Body of pancreas (tissue), 4 donors: ENCODE measurements at regions not wholly inside any gene's neighbourhood (a gene's known extent, or its start where the extent isn't known, plus 50 kb on each side); places are given as distances from the start of the nearest gene placed in this dataset.

Experiments used
- CTCF ChIP-seq, 7 experiments: fragments of 450-650 bp in 4 of 7; fragments of 200-600 bp in 3 of 7; sonication (generic) in 3 of 7; IDR thresholded peaks; one replicate each; pipeline ENCODE4 v1.5.1; 2016 to 2019; ENCODE audit warnings: antibody characterized with exemption in 7 of 7
- POLR2A ChIP-seq, 3 donors: fragments of 450-650 bp; IDR thresholded peaks; one replicate each; pipeline ENCODE4 v1.6.1; 2016; ENCODE audit warnings: antibody characterized with exemption in 3 of 3, mild to moderate bottlenecking in 2 of 3

- TF ChIP-seq CTCF (IDR thresholded peaks at IDR 0.05), result no peak
- no peak for TF ChIP-seq POLR2A (IDR thresholded peaks at IDR 0.05)
Measured at GRCh38 chr6:130655586-130655985, 171.6 kb upstream of the SMLR1 start.
